ENCODE measurements at regions not wholly inside any gene's neighbourhood (a gene's known extent, or its start where the extent isn't known, plus 50 kb on each side); places are given as distances from the start of the nearest gene placed in this dataset.
A peak's percentile ranks its signal among the peaks of the same experiment; 100 is the strongest.

GRCh38 chr6:6790891-6791290 is 202.4 kb downstream of the LY86 start:
- Mint-ChIP-seq H3K36me3 (ENCODE audit: insufficient read depth, unreplicated experiment) (peaks cover 6% of the 10 kb centered on the region), H3K4me3 (ENCODE audit: unreplicated experiment) (no peak overlapping the region), H3K4me1 (ENCODE audit: insufficient read depth, unreplicated experiment) (peaks cover 35% of the 10 kb centered on the region), H3K27me3 (ENCODE audit: insufficient read depth, unreplicated experiment) (no peaks in the 10 kb centered on the region), H3K9me3 (ENCODE audit: unreplicated experiment) (no peaks in the 10 kb centered on the region), H3K27ac (ENCODE audit: low read depth, unreplicated experiment) (no peak overlapping the region)
- ChIA-PET CTCF (no interaction called here), POLR2A (interaction anchor here (1.5 kb wide), 1 partner anchor 9 kb away, joined by 6 read pairs; no protein-coding TSS in a partner anchor)
- DNase-seq (ENCODE audit: unreplicated experiment): peak; percentile 71
- intact Hi-C loops (cut with micrococcal nuclease): no loop called here
- no peak for TF ChIP-seq CTCF (IDR thresholded peaks at IDR 0.05; ENCODE audit: unreplicated experiment)
- no TSS peak for BruUV-seq (replicated peaks)

- no peaks in the 10 kb centered on the region for H3K27me3 Mint-ChIP-seq (ENCODE audit: insufficient read depth, unreplicated experiment)
Measured at GRCh38 chr6:6793388-6794250, 205.1 kb downstream of the LY86 start.

GRCh38 chr6:6795393-6795792 is 206.9 kb downstream of the LY86 start:
- POLR2A ChIA-PET: interaction anchor here (2.8 kb wide), 1 partner anchor 8 kb away, joined by 12 read pairs; no protein-coding TSS in a partner anchor
- TF ChIP-seq CTCF (IDR thresholded peaks at IDR 0.05; ENCODE audit: unreplicated experiment): no peak
- Mint-ChIP-seq H3K4me3 (ENCODE audit: unreplicated experiment) (no peak overlapping the region), H3K9me3 (ENCODE audit: unreplicated experiment) (no peaks in the 10 kb centered on the region), H3K36me3 (ENCODE audit: insufficient read depth, unreplicated experiment) (peaks cover under 1% of the 10 kb centered on the region), H3K27ac (ENCODE audit: low read depth, unreplicated experiment) (no peak overlapping the region), H3K27me3 (ENCODE audit: insufficient read depth, unreplicated experiment) (no peaks in the 10 kb centered on the region), H3K4me1 (ENCODE audit: insufficient read depth, unreplicated experiment) (peaks cover 29% of the 10 kb centered on the region)
- CTCF ChIA-PET: interaction anchor here (0.7 kb wide), 1 partner anchor 236 kb away, joined by 3 read pairs; no protein-coding TSS in a partner anchor
- no peak for DNase-seq (ENCODE audit: unreplicated experiment)
- intact Hi-C loops (cut with micrococcal nuclease): no loop called here
- BruUV-seq (replicated peaks): no TSS peak

More at GRCh38 chr6:6793388-6794250, 205.1 kb downstream of the LY86 start:
- peaks cover 6% of the 10 kb centered on the region for H3K36me3 Mint-ChIP-seq (ENCODE audit: insufficient read depth, unreplicated experiment)
- ChIA-PET POLR2A (interaction anchor here (0.5 to 2.8 kb wide), 7 partner anchors 10 to 99 kb away, joined by 3 to 12 read pairs (median 4); no protein-coding TSS in a partner anchor), CTCF (interaction anchor here (0.6 to 1.1 kb wide), 4 partner anchors 11 to 451 kb away, joined by 3 to 4 read pairs (median 4); no protein-coding TSS in a partner anchor)
- H3K27ac Mint-ChIP-seq (ENCODE audit: low read depth, unreplicated experiment): peak overlapping the region; percentile 11
- intact Hi-C loops (cut with micrococcal nuclease): no loop called here
- no peak overlapping the region for H3K4me3 Mint-ChIP-seq (ENCODE audit: unreplicated experiment)
- DNase-seq (ENCODE audit: unreplicated experiment): no peak
- no peak for TF ChIP-seq CTCF (IDR thresholded peaks at IDR 0.05; ENCODE audit: unreplicated experiment)
- no TSS peak for BruUV-seq (replicated peaks)
- H3K9me3 Mint-ChIP-seq (ENCODE audit: unreplicated experiment): no peaks in the 10 kb centered on the region
- H3K4me1 Mint-ChIP-seq (ENCODE audit: insufficient read depth, unreplicated experiment): peaks cover 29% of the 10 kb centered on the region

GRCh38 chr6:6796818-6797217 is 208.3 kb downstream of the LY86 start:
- ChIA-PET CTCF (no interaction called here), POLR2A (no interaction called here)
- no peaks in the 10 kb centered on the region for H3K36me3 Mint-ChIP-seq (ENCODE audit: insufficient read depth, unreplicated experiment)
- BruUV-seq (replicated peaks): no TSS peak
- H3K9me3 Mint-ChIP-seq (ENCODE audit: unreplicated experiment): no peaks in the 10 kb centered on the region
- no peaks in the 10 kb centered on the region for H3K27me3 Mint-ChIP-seq (ENCODE audit: insufficient read depth, unreplicated experiment)
- intact Hi-C loops (cut with micrococcal nuclease): no loop called here
- no peak for TF ChIP-seq CTCF (IDR thresholded peaks at IDR 0.05; ENCODE audit: unreplicated experiment)
- no peak overlapping the region for H3K27ac Mint-ChIP-seq (ENCODE audit: low read depth, unreplicated experiment)
- no peak for DNase-seq (ENCODE audit: unreplicated experiment)
- H3K4me3 Mint-ChIP-seq (ENCODE audit: unreplicated experiment): no peak overlapping the region
- H3K4me1 Mint-ChIP-seq (ENCODE audit: insufficient read depth, unreplicated experiment): peaks cover 26% of the 10 kb centered on the region

Data from MCF 10A (cell line).